Astrocyte (in vitro differentiated cells and primary cell): ENCODE measurements at regions not wholly inside any gene's neighbourhood (a gene's known extent, or its start where the extent isn't known, plus 50 kb on each side); places are given as distances from the start of the nearest gene placed in this dataset.

Source experiments
- EZH2 ChIP-seq: IDR thresholded peaks from 2 replicates; pipeline ENCODE4 v1.6.1; 2012; ENCODE audit warnings: mild to moderate bottlenecking, low read length, inconsistent platforms; ENCODE audit not compliant: insufficient read depth
- TF ChIP-seq, protein P1 (sequence below): IDR thresholded peaks from 2 replicates; pipeline ENCODE4 v1.5.1; 2011; ENCODE audit warnings: low read depth, mild to moderate bottlenecking, inconsistent platforms, low read length, moderate library complexity; ENCODE audit not compliant: insufficient read depth

DNA sequence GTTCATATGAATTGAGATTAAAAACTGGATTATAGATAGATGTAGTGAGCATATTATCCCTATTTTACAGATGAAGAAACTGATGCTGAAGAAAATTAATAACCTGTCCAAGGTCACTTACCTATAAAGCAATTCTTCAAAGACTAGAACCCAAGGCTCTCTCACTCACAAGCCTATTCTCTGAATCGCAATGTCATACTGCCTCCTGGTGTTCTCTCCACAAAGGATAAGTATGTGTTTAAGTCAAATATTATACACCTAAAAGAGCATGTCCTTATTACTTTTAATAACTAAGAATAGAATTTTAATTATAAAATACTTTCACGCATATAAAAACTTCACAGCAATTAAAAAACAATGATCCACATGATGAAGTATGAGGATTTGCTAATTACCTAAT lies 721.3 kb upstream of the USP15 start:
- TF ChIP-seq, protein P1, sequence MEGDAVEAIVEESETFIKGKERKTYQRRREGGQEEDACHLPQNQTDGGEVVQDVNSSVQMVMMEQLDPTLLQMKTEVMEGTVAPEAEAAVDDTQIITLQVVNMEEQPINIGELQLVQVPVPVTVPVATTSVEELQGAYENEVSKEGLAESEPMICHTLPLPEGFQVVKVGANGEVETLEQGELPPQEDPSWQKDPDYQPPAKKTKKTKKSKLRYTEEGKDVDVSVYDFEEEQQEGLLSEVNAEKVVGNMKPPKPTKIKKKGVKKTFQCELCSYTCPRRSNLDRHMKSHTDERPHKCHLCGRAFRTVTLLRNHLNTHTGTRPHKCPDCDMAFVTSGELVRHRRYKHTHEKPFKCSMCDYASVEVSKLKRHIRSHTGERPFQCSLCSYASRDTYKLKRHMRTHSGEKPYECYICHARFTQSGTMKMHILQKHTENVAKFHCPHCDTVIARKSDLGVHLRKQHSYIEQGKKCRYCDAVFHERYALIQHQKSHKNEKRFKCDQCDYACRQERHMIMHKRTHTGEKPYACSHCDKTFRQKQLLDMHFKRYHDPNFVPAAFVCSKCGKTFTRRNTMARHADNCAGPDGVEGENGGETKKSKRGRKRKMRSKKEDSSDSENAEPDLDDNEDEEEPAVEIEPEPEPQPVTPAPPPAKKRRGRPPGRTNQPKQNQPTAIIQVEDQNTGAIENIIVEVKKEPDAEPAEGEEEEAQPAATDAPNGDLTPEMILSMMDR, result peak; percentile 5
- TF ChIP-seq EZH2, result no peak
